Psoas muscle (tissue), 7 donors: ENCODE measurements at regions not wholly inside any gene's neighbourhood (a gene's known extent, or its start where the extent isn't known, plus 50 kb on each side); places are given as distances from the start of the nearest gene placed in this dataset.

Experiments used
- ATAC-seq, 4 donors: fragments of 200-7000 bp; cut with Tn5 transposase; one replicate each; pipeline ENCODE4 v1.9.1; 2020; ENCODE audit warnings: moderate library complexity in 3 of 4, mild to moderate bottlenecking in 2 of 4
- DNase-seq, 2 donors: peaks; one replicate each; pipeline ENCODE4 v3.0.0-alpha.2; 2020
- H3K27ac ChIP-seq: fragments of 200-600 bp; one replicate; pipeline ENCODE4 v1.8.0; 2022
- H3K27me3 ChIP-seq, 3 donors: fragments of 200-600 bp in 1 of 3; one replicate each; pipeline versions ENCODE4 v1.6.1 to v1.8.0; 2013 to 2022; ENCODE audit warnings: low read length in 2 of 3, mild to moderate bottlenecking in 2 of 3, moderate library complexity in 1 of 3; ENCODE audit not compliant: insufficient read depth in 3 of 3
- H3K36me3 ChIP-seq, 2 donors: fragments of 200-600 bp in 1 of 2; one replicate each; pipeline versions ENCODE4 v1.6.1 to v1.8.0; 2013 to 2022; ENCODE audit warnings: low read depth in 1 of 2, mild to moderate bottlenecking in 1 of 2, moderate library complexity in 1 of 2; ENCODE audit not compliant: insufficient read depth in 1 of 2
- H3K4me1 ChIP-seq: fragments of 200-600 bp; one replicate; pipeline ENCODE4 v1.8.0; 2022
- H3K4me3 ChIP-seq: fragments of 200-600 bp; one replicate; pipeline ENCODE4 v1.8.0; 2022; ENCODE audit warnings: mild to moderate bottlenecking
- H3K9me3 ChIP-seq: fragments of 200-600 bp; one replicate; pipeline ENCODE4 v1.8.0; 2022
- WGBS, 3 donors: extraction: QIAGEN DNeasy Blood & Tissue Kit; methylation state at CpG; one replicate each; pipeline versions ENCODE4 v1.1.6 to v1.1.7; 2013; 5-methylcytosine and 5-hydroxymethylcytosine counted together
- intact Hi-C, 2 donors: fragments of 100-400 bp; cut with DNase I; formaldehyde crosslinking; loops; one replicate each; pipeline versions ENCODE4 v1.11.0 to v1.14.2; 2022
- TF ChIP-seq, protein P1 (sequence below): fragments of 200-600 bp; IDR thresholded peaks from one replicate; pipeline ENCODE4 v1.8.0; 2022; ENCODE audit warnings: antibody characterized with exemption
- donor health status: healthy with polysubstance abuse.
- donor health status: DM: no; HTN: no; CAD: no; lungs with moderate emphysema.
- donor health status: Bipolar disorder and iron deficiency.
- donor health status: healthy.
- donor health status: DM: yes; HTN: yes; CAD: no.
- donor health status: DM: no; HTN: no; CAD: no.
- donor health status: DM: yes; HTN: yes; CAD: no.

DNA sequence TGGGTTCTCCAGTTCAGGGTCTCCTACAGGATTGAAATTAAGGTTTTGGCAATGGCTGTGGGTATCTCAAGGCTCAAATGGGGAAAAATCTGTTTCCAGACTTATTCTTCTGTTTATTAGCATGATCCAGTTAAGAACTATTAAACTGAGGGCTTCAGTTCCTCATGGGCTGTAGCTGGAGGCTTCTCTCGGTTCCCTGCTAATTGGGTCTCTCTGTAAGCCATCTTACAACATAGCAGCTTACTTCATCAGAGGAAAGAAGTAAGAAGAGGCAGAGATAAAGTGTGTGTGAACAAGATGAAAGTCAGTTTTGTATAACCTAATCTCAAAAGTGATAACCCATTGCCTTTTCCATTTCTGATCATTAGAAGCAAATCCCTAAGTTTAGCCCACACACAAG lies 391.9 kb downstream of the PSAT1 start:
- Histone ChIP-seq H3K4me1 (no peaks in the 10 kb centered on the region), H3K9me3 (no peaks in the 10 kb centered on the region), H3K27me3 (no peaks in the 10 kb centered on the region), H3K27ac (no peak overlapping the region), H3K36me3 (no peaks in the 10 kb centered on the region), H3K4me3 (no peak overlapping the region)
- DNase-seq: no peak
- ATAC-seq: no peak
- intact Hi-C loops: no loop called here
- TF ChIP-seq, protein P1, sequence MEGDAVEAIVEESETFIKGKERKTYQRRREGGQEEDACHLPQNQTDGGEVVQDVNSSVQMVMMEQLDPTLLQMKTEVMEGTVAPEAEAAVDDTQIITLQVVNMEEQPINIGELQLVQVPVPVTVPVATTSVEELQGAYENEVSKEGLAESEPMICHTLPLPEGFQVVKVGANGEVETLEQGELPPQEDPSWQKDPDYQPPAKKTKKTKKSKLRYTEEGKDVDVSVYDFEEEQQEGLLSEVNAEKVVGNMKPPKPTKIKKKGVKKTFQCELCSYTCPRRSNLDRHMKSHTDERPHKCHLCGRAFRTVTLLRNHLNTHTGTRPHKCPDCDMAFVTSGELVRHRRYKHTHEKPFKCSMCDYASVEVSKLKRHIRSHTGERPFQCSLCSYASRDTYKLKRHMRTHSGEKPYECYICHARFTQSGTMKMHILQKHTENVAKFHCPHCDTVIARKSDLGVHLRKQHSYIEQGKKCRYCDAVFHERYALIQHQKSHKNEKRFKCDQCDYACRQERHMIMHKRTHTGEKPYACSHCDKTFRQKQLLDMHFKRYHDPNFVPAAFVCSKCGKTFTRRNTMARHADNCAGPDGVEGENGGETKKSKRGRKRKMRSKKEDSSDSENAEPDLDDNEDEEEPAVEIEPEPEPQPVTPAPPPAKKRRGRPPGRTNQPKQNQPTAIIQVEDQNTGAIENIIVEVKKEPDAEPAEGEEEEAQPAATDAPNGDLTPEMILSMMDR: no peak
- WGBS, 3 donors: 76 to 95% (median 88%) methylated on average over 1 of the region's 1 CpG

DNA sequence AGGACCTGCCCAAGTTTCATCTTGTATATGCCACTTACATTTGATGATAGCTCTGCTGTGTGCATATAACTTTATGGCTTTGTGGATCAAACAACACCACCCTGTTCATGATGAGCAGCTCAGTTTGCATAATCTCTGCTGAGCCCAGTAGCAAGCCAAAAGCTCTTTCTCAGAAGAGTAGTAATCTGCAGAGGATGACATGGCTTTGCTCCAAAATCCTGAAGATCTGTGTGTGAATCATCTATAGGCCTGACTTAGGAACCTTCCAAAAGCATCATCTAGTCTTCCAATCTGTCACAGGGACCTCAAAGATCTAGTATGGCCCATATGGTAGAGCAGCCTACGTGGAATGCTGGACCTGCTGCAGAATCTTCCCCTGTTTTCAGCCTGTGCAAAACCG lies 394.6 kb downstream of the PSAT1 start:
- 89 to 92% (median 91%) methylated on average over 2 of the region's 2 CpGs for WGBS, 3 donors
- Histone ChIP-seq H3K27ac (no peak overlapping the region), H3K27me3 (no peaks in the 10 kb centered on the region), H3K9me3 (no peaks in the 10 kb centered on the region), H3K4me3 (no peak overlapping the region), H3K4me1 (no peaks in the 10 kb centered on the region), H3K36me3 (no peaks in the 10 kb centered on the region)
- ATAC-seq: no peak
- intact Hi-C loops: no loop called here
- no peak for DNase-seq
- TF ChIP-seq, protein P1: no peak

GRCh38 chr9:78692871-78693270 lies 395.9 kb downstream of the PSAT1 start:
- Histone ChIP-seq H3K4me3 (no peak overlapping the region), H3K36me3 (no peaks in the 10 kb centered on the region), H3K9me3 (no peaks in the 10 kb centered on the region), H3K27ac (no peak overlapping the region), H3K4me1 (no peaks in the 10 kb centered on the region), H3K27me3 (no peaks in the 10 kb centered on the region)
- no peak for ATAC-seq
- intact Hi-C loops: no loop called here
- no peak for DNase-seq
- TF ChIP-seq, protein P1: no peak
- WGBS, 3 donors: 42 to 50% (median 48%) methylated on average over 3 of the region's 3 CpGs

GRCh38 chr9:78694974-78695373 lies 398.0 kb downstream of the PSAT1 start:
- H3K27me3 ChIP-seq: no peaks in the 10 kb centered on the region
- intact Hi-C loops: no loop called here
- no peaks in the 10 kb centered on the region for H3K9me3 ChIP-seq
- no peak overlapping the region for H3K4me3 ChIP-seq
- DNase-seq: no peak
- ATAC-seq: no peak
- no peak overlapping the region for H3K27ac ChIP-seq
- H3K36me3 ChIP-seq: no peaks in the 10 kb centered on the region
- 60 to 67% (median 62%) methylated on average over 7 of the region's 7 CpGs for WGBS, 3 donors
- H3K4me1 ChIP-seq: no peaks in the 10 kb centered on the region
- TF ChIP-seq, protein P1: no peak

DNA sequence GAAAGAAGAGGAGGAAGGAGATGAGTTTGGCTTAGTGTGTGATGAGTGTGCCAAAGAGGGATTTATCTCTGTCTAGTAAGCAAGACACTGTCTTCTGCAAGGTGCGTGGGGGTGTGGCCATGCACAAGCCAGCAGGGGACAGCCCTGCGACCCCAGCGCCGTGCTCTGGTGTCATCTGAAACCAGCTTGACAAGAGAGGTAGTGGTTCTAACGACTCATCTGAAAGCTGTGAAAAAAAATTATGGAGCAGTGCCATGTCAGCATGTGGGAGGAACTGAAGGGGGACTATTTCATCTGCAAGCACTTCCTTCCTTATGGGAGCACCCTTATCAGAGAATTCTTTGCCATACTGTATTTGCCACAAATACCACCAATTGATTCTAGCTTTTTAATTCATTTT lies 398.6 kb downstream of the PSAT1 start:
- no peaks in the 10 kb centered on the region for H3K4me1 ChIP-seq
- no peaks in the 10 kb centered on the region for H3K27me3 ChIP-seq
- intact Hi-C loops: no loop called here
- H3K9me3 ChIP-seq: no peaks in the 10 kb centered on the region
- no peak for ATAC-seq
- no peak for DNase-seq
- no peak overlapping the region for H3K4me3 ChIP-seq
- no peaks in the 10 kb centered on the region for H3K36me3 ChIP-seq
- 28 to 42% (median 33%) methylated on average over 5 of the region's 5 CpGs for WGBS, 3 donors
- H3K27ac ChIP-seq: no peak overlapping the region
- TF ChIP-seq, protein P1: no peak
